AG08395 (cell line): ENCODE measurements at regions not wholly inside any gene's neighbourhood (a gene's known extent, or its start where the extent isn't known, plus 50 kb on each side); places are given as distances from the start of the nearest gene placed in this dataset.
A peak's percentile ranks its signal among the peaks of the same experiment; 100 is the strongest.
"Not testable (repeated sequence)": the region's sequence is repeated elsewhere in the genome, so short reads cannot be mapped to it uniquely, and the experiment has no call there.

Experiments used
- DNase-seq: peaks from one replicate; pipeline ENCODE4 v3.0.0; 2012; ENCODE audit warnings: mixed read lengths, low spot score

DNA sequence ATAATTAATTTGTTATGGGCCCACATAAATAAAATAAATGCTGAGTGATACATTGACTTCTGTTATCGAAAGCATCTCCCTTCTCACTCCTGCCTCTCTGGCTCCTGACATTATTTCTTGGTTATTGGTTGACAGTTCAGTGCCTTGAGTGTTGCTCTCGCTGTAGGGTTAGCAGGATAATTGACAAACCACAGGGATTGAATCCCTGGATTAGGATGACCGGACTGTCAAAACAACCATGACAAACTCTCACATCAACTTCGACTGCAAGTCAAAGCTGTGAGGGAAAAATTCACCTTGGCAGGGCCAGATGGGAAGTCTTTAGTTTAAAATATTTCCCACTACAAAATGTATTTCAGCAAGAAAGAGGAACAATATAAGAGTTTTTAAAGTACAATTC lies 245.4 kb upstream of the TFAP2D start:
- no peak for DNase-seq

- no peak for DNase-seq
These were observed 242.3 kb upstream of the TFAP2D start for GRCh38 chr6:50471041-50471440.

GRCh38 chr6:50510361-50510760 lies 203.0 kb upstream of the TFAP2D start:
- DNase-seq, result no peak

DNA sequence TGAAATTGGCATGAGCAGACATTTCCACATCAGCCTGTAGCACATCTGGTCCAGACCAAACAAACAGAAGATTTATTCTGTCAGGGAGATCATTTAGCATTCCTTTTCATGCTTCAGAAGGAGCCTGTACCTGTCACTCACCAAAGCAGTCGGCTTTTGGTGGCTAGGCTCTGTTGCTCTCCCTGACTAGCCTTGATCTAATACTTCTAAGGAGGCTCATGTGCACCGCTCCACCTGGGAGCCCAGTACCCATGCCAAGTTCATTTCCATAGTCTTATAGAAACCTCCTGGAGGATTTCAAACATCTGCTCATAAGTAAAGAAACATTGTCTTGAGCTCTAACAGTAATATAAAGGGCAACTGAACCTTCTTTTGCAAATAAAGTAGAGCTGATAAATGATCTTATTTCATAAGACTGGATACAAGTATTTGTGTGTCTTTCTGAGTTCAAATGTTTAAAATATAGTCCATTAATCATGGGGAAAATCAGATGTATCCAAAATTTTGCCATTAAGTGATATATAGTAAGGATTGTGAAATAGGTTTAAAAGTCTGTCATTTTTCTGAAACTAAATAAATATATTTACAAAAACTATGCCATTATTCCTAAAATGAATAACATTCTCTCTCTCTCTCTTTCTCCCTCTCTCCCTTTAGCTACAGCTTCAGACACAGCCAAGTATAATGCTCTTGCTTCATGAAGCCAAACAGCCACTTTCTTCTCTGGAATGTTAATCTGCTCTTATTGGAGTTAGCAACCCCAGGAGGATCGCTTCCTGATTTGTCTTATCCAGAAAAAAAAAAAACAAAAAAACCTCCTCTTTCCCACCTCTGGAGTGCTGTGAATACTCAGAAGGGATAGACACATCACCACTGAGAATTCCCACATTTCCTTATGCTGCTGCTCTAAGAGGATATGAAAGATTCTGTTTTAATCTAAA lies 192.7 kb upstream of the TFAP2D start:
- DNase-seq, result no peak

DNA sequence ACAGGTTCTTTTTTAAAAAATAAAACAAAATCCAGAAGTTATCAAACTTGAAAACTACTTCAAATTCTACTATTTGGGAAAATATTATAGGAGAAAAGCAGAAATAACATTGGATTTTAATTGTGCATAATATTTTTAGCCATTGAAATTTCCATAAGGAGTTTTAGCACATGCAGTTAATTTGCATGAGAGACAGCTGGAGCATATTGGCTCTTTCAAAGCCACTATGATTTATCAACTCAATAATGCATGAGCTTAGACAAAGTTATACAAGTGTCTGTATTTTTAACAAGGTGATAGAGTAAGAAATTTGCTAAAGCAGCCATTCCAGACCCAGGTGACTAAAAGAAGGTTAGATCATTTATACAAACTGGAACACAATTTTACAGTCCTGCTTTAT lies 189.0 kb upstream of the TFAP2D start:
- DNase-seq, result no peak

DNA sequence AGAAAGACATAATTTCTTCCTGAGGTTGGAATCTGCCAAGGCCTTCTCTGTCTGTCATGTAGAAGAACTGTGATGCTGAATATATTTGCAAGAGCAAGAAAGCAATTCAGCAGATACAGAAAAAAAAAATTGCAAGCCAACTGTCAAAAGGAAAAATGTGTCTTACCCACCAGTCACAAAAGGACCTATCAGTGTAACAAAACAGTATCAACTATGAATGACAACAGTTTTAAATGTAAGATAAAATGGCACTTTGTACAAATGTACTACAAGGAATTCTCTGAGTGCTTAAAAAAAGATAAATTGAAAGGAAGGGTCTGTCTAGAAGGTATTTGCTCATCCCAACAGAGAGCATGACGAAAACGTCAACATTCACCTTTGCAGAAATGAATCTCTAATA lies 185.3 kb upstream of the TFAP2D start:
- DNase-seq, result no peak

DNA sequence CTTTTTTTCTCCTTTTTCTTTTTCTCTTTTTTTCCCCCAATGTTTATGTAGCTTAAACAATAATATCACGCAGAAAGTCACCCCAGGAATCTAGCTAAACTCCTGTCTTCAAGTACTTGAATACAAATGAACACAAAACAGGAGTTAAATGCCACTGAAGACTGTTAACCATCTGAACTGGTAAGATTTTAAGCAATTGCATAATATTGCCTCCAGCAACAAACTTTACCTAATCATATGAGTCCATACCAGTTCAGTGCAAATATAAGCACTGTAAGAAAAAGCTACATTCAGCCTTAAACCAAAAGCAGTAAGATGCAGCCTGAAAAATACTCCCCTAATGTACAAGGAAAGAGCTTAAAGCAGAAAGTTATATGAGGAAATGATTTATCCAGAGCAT lies 173.9 kb upstream of the TFAP2D start:
- no peak for DNase-seq

GRCh38 chr6:50541941-50542340 lies 171.4 kb upstream of the TFAP2D start:
- no peak for DNase-seq

DNA sequence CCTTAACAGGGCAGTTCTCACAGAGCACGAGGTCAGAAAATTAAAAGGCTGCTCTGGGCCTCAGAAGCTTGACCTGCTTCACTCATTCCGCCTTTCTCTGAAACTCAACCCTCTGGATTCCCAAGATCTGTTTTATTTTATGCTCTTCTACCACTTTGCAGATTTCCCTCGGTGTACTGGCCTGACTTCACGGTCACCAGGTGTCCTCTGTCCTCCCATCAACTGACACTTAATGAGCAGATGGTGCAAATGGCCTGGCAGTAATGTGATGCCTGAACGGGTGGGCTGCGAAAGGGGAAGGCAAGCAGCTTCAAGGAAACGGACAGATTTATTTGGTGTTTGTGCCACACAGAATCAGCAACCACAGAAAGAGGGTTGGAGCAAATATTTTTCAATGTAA lies 169.7 kb upstream of the TFAP2D start:
- no peak for DNase-seq

DNA sequence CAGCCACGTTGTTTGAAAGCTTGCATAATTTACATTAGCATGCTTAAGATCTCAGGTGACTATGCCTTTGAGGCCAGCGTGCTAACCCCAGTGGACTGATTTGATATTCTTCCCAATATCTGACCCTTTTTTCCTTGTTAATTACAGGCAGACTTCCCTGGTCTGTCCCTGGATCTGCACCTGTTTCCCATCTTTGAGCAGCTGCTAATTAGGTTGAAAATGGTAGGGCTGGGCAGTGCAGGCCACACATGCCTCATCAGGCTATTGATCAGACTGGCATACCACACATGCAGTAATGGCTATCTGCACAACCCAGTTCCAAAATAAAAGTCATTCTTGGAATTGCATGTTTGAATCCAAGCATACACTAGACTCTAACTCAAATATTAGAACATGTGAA lies 164.3 kb upstream of the TFAP2D start:
- no peak for DNase-seq

DNA sequence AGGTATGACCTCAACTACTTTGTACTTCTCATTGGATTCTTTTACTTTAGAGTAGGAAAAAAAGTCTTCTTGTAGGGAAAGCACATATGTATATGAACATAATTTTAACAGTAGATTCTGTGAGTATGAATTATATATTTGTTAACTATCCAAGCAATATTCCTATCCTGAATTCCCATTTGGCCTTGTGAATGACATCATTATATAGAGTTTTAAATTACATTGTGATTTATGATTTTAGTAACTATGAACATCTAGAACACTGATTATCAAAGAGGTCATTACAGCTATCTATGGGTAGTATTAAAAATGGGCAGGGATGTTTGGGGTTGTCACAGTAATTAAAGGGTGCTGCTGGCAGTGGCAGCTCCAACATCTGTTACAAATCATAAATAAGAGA lies 163.9 kb upstream of the TFAP2D start:
- DNase-seq, result no peak

DNA sequence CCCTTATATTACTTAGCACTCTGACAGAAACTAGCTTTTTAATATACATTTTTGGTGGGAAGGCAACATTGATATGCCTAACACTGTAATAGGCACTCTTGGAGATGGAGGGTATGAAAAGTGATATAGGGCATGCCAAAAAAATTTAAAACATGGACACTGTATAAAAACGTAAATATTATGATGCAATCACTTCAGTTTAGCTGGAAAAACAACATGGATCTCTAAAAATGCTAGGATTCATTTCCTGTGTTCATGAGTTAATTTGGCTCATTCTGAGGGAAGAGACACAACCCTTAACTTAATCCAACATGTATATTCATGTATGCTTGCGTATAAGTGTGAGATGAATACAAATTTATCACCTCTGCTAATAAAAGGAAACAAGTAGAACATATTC lies 157.3 kb upstream of the TFAP2D start:
- no peak for DNase-seq

DNA sequence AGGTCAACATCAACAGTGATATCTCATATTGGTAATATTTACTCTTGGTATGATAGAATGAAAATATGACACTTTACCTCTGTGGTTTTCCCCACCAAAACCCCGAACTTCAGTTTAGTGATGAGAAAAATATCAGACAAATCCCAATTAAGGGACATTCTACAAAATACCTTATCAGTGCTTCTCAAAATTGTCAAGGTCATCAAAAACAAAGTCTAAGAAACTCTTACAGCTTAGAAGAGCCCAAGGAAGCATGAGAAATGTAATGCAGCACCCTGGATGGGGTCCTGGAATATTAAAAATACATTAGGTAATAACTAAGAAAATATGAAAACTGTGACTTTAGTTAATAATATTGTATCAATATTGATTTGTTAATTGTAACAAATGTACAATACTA lies 148.3 kb upstream of the TFAP2D start:
- DNase-seq, result no peak

- not testable (repeated sequence) for DNase-seq
These were observed 142.1 kb upstream of the TFAP2D start for GRCh38 chr6:50571230-50571629.

DNA sequence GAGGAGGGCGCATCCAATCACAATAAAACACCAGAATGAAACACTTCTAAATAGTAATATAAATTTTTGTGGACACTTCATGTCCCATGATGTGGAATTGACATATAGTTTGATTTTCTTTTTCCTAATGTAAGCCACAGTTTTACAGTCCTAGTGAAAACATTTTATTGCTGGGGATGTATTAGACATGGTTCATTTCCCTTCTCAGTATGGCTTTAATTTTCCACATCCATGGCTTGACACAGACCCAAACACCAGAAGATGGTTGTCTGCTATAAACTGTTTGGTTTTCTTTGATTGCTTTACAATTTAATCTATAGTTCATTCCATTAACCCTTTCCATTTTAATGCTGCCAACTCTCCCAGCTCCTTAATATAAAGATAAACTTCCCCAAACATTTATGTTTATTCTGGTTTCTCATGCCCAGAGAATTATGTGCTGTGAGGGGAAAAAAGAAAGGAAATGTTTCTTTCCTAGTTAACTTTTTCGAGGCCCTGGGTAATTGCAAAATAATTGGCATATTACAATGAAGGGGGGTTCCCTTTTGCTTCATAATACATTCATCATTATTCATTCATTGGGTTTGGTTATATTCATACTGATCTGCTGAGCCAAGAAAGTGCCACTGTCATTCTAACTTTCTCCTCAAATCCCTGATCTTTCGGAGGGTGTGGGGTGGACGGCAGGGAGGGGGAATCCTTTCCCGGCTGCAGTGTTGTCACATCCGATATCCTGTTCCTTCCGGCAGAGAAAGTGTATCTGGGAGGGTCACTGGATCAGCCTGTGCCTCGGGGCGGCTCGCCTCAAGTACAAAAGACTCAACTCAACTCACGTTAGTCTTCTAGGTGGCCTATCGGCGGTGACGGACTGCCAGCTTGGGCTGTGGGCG lies 127.6 kb upstream of the TFAP2D start:
- no peak for DNase-seq

DNA sequence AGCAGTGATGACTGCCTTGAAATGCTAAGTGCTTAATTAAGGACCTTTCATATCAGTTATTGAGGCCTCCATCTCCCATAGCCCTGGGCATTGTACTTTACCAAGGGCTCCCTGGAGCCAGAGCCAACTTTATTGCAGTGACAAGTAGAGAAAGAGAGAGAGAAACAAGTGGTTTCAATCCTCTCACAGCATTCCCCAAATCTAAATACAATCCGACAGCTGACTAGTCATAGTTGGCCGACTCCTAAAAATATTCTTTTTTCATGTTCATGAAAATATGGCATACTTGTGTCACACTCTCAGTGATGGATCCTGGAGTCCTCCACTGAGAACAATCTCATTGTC lies 127.0 kb upstream of the TFAP2D start:
- no peak for DNase-seq

- DNase-seq, result no peak
These were observed 123.4 kb upstream of the TFAP2D start for GRCh38 chr6:50589751-50590470.

DNA sequence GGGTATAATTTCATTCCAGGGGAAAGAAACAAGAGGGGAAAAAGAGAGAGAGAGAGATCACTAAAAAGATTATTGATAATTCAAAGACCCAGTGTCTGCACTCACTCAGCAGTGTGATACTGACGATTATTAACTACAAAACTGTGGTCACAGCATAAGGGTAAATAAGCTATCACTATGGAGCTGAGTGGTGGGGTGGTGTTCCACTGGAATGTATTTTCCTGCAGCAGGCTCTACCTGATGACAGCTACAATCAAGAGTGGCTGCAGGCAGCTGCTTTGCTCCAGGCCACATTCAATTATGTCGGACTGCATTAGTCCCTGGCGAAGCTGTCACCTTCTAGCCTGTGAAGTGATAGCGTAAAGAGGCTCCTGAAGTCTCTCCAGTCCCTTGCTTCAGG lies 122.2 kb upstream of the TFAP2D start:
- DNase-seq, result no peak

DNA sequence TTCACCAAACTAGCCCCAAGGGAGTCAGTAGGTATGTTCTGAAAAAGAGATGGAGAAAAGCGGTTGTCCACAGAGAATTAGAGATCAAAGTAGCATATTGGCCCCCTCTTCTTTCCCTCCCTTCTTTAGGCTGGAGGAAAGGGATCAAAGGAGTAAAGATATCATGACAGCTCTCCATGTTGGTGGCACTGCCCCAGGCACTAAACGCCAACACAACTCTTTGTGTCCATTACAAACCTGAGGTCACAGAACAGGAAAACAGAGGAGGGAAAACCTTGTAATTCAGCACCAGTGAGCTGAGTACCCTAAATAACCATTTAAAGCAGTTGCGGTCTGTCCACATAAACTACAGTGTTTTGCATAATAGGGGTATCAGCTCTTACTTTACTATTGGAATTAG lies 113.0 kb upstream of the TFAP2D start:
- DNase-seq, result no peak

GRCh38 chr6:50602292-50602691 lies 111.0 kb upstream of the TFAP2D start:
- DNase-seq, result peak; percentile 22

- DNase-seq, result no peak
These were observed 104.9 kb upstream of the TFAP2D start for GRCh38 chr6:50608421-50608820.

DNA sequence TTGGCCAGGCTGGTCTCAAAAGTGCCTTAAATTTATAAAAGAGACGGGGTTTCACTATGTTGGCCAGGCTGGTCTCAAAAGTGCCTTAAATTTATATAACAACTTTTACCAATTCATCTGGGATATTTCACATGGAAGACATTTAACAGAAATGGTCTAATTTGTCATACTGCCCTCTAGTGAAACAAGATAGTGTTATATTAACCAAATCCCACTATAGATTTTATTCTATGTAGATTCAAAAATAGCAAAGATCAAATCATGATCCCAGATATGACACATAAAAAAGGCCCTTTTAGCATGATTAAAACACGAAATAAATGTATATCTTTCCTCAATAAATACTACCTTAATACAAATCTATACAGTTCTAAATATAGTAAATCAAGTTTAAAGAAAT lies 102.8 kb upstream of the TFAP2D start:
- peak; percentile 3 for DNase-seq

- DNase-seq, result no peak
These were observed 77.9 kb upstream of the TFAP2D start for GRCh38 chr6:50635429-50635828.
